ENCODE measurements at regions not wholly inside any gene's neighbourhood (a gene's known extent, or its start where the extent isn't known, plus 50 kb on each side); places are given as distances from the start of the nearest gene placed in this dataset.

DNA sequence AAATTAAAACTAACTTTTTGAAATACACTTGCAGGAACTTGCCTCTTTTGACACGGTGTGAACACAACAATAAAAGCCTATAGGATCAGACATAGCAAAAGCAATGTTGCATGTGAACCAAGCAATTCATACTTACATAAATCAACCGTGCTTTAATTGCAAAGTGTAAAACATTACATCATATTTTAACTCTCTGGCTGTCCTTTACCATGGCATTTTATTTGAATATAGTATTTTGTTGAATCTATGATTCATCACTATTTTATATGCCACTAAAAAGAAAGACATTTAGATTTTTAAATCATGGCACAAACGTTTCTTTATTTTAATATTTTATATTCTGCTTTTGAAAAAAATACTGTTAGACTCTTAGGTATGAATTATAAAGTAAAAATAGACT, 757.0 kb upstream of the KCND2 start:
- no peak overlapping the region for H3K27ac Mint-ChIP-seq
- no peak for DNase-seq
- no peaks in the 10 kb centered on the region for H3K4me1 Mint-ChIP-seq
- no peak overlapping the region for H3K4me3 Mint-ChIP-seq
- intact Hi-C loops (cut with micrococcal nuclease): no loop called here
- CTCF ChIA-PET: no interaction called here
- POLR2A ChIA-PET: no interaction called here
- no peaks in the 10 kb centered on the region for H3K36me3 Mint-ChIP-seq (ENCODE audit: low read depth)
- no peak for ATAC-seq (ENCODE audit: low read depth)
- no peaks in the 10 kb centered on the region for H3K27me3 Mint-ChIP-seq
- peaks cover 10% of the 10 kb centered on the region for H3K9me3 Mint-ChIP-seq
- TF ChIP-seq, protein P1, sequence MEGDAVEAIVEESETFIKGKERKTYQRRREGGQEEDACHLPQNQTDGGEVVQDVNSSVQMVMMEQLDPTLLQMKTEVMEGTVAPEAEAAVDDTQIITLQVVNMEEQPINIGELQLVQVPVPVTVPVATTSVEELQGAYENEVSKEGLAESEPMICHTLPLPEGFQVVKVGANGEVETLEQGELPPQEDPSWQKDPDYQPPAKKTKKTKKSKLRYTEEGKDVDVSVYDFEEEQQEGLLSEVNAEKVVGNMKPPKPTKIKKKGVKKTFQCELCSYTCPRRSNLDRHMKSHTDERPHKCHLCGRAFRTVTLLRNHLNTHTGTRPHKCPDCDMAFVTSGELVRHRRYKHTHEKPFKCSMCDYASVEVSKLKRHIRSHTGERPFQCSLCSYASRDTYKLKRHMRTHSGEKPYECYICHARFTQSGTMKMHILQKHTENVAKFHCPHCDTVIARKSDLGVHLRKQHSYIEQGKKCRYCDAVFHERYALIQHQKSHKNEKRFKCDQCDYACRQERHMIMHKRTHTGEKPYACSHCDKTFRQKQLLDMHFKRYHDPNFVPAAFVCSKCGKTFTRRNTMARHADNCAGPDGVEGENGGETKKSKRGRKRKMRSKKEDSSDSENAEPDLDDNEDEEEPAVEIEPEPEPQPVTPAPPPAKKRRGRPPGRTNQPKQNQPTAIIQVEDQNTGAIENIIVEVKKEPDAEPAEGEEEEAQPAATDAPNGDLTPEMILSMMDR (IDR thresholded peaks at IDR 0.05): no peak

DNA sequence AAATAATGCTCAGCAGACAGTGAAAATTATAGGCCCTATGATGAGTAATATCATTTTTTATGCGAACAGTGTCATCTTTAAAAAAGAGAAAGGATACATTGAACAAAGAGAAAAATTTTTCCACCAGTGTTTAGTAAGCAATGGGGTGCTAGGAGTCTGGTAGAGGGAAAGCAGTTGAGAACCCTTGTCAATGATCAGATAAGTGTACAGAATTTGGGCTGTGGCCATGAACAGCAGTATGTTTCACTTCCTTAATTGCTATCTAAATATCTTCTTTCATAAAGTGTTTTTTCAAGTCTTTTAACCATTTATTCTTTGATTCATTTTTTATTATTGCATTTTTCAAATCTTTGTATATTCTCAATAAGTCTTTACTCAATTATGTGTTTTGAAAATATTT, 750.7 kb upstream of the KCND2 start:
- DNase-seq (no peak), ATAC-seq (ENCODE audit: low read depth) (no peak)
- H3K4me1 Mint-ChIP-seq: no peaks in the 10 kb centered on the region
- POLR2A ChIA-PET: no interaction called here
- no peak overlapping the region for H3K27ac Mint-ChIP-seq
- CTCF ChIA-PET: no interaction called here
- H3K36me3 Mint-ChIP-seq (ENCODE audit: low read depth): no peaks in the 10 kb centered on the region
- intact Hi-C loops (cut with micrococcal nuclease): no loop called here
- TF ChIP-seq, protein P1 (IDR thresholded peaks at IDR 0.05): no peak
- H3K9me3 Mint-ChIP-seq: peaks cover 7% of the 10 kb centered on the region
- H3K27me3 Mint-ChIP-seq: no peaks in the 10 kb centered on the region
- no peak overlapping the region for H3K4me3 Mint-ChIP-seq

DNA sequence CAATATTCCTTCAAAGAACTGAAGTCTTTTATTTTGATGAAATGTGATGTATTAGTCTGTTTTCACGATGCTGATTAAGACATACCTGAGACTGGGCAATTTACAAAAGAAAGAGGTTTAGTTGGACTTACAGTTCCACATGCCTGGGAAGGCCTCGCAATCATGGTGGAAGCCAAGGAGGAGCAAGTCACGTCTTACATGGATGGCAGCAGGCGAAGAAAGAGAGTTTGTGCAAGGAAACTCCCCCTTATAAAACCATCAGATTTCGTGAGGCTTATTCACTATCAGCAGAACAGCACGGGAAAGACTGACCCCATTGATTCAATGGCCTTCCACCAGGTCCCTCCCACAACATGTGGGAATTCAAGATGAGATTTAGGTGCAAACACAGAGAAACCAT, 750.3 kb upstream of the KCND2 start:
- no peak for ATAC-seq (ENCODE audit: low read depth)
- Mint-ChIP-seq H3K9me3 (peaks cover 10% of the 10 kb centered on the region), H3K36me3 (ENCODE audit: low read depth) (no peaks in the 10 kb centered on the region), H3K27ac (no peak overlapping the region), H3K27me3 (no peaks in the 10 kb centered on the region), H3K4me3 (no peak overlapping the region), H3K4me1 (no peaks in the 10 kb centered on the region)
- CTCF ChIA-PET: no interaction called here
- POLR2A ChIA-PET: no interaction called here
- intact Hi-C loops (cut with micrococcal nuclease): no loop called here
- no peak for DNase-seq
- TF ChIP-seq, protein P1 (IDR thresholded peaks at IDR 0.05): no peak

DNA sequence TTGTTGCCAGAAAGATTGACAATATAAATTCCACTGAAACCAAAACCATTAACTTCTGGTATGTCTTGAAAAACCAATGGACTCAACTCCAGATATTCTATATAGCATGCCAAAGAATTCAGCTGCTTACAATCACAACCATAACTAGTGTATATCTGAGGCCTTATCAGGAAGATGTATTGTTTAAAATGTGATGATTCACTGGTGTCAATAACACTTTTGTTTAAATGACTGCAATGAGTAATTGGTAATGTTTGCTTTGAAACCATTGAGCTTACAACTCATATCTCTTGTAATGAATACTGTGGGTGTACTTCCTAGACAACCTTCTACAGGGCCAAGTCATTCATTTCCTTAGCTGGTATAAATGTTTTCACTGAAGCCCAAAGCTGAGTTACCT, 727.9 kb upstream of the KCND2 start:
- H3K4me1 Mint-ChIP-seq: no peaks in the 10 kb centered on the region
- CTCF ChIA-PET: no interaction called here
- no peaks in the 10 kb centered on the region for H3K27me3 Mint-ChIP-seq
- no peak overlapping the region for H3K27ac Mint-ChIP-seq
- intact Hi-C loops (cut with micrococcal nuclease): no loop called here
- H3K4me3 Mint-ChIP-seq: no peak overlapping the region
- ATAC-seq (ENCODE audit: low read depth): no peak
- no peak for DNase-seq
- TF ChIP-seq, protein P1 (IDR thresholded peaks at IDR 0.05): no peak
- H3K9me3 Mint-ChIP-seq: no peaks in the 10 kb centered on the region
- POLR2A ChIA-PET: no interaction called here
- no peaks in the 10 kb centered on the region for H3K36me3 Mint-ChIP-seq (ENCODE audit: low read depth)

DNA sequence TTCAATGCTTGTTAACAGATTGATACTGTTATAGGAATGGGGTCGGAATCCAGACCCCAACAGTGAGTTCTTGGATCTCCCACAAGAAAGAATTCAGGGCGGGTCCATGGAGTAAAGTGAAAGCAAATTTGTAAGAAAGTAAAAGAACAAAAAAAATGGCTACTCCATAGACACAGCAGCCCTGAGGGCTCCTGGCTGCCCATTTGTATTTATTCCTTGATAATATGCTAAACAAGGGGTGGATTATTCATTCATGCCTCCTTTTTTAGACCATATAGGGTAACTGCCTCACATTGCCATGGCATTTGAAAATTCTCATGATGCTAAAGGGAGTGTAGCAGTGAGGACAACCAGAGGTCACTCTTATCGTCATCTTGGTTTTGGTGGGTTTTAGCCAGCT, 717.2 kb upstream of the KCND2 start:
- ChIA-PET CTCF (no interaction called here), POLR2A (no interaction called here)
- Mint-ChIP-seq H3K36me3 (ENCODE audit: low read depth) (no peaks in the 10 kb centered on the region), H3K4me3 (no peak overlapping the region), H3K4me1 (no peaks in the 10 kb centered on the region), H3K9me3 (peaks cover 2% of the 10 kb centered on the region), H3K27me3 (no peaks in the 10 kb centered on the region), H3K27ac (no peak overlapping the region)
- TF ChIP-seq, protein P1 (IDR thresholded peaks at IDR 0.05): no peak
- DNase-seq (no peak), ATAC-seq (ENCODE audit: low read depth) (no peak)
- intact Hi-C loops (cut with micrococcal nuclease): no loop called here
